ENCODE measurements at regions not wholly inside any gene's neighbourhood (a gene's known extent, or its start where the extent isn't known, plus 50 kb on each side); places are given as distances from the start of the nearest gene placed in this dataset.

DNA sequence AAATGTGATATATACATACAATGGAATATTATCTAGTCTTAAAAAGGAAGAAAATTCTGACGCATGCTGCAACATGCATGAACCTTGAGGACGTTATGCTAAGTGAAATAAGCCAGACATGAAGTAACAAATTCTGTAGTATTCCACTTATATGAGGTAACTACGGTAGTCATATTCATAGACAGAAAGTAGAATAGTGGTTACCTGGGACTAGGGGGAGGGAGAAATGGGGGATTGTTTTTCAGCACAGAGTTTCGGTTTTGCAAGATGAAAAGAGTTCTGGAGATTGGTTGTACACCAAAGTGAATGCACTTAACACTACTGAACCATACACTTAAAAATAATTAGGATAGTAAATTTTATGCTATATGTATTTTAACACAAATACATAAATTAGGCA is 192.3 kb upstream of the FOXN2 start:
- TF ChIP-seq CTCF (IDR thresholded peaks at IDR 0.05) (no peak), POLR2AphosphoS5 (IDR thresholded peaks at IDR 0.05) (no peak)

Data from sigmoid colon (tissue), 4 donors.